NCI-H1436 treated with DMSO at 0.1 percent for 48 hours (cell line): ENCODE measurements at regions not wholly inside any gene's neighbourhood (a gene's known extent, or its start where the extent isn't known, plus 50 kb on each side); places are given as distances from the start of the nearest gene placed in this dataset.
A peak's percentile ranks its signal among the peaks of the same experiment; 100 is the strongest.

Experiments
- DNase-seq: peaks from one replicate; lab custom pipeline; 2025; lab: John Stamatoyannopoulos, UW

GRCh38 chr1:98068016-98068415 is 147.2 kb upstream of the DPYD start:
- DNase-seq = no peak

GRCh38 chr1:98066911-98067310 is 146.1 kb upstream of the DPYD start:
- DNase-seq = no peak

GRCh38 chr1:98059620-98060019 is 138.8 kb upstream of the DPYD start:
- no peak for DNase-seq

- DNase-seq = no peak
These were observed 137.8 kb upstream of the DPYD start for GRCh38 chr1:98058676-98059075.

- DNase-seq = no peak
These were observed 136.5 kb upstream of the DPYD start for GRCh38 chr1:98057236-98057910.

- no peak for DNase-seq
These were observed 135.9 kb upstream of the DPYD start for GRCh38 chr1:98056781-98057180.

GRCh38 chr1:98055457-98055856 is 134.6 kb upstream of the DPYD start:
- no peak for DNase-seq

- DNase-seq = no peak
These were observed 134.0 kb upstream of the DPYD start for GRCh38 chr1:98054786-98055185.

GRCh38 chr1:98054367-98054701 is 133.5 kb upstream of the DPYD start:
- no peak for DNase-seq

- DNase-seq = no peak
These were observed 132.9 kb upstream of the DPYD start for GRCh38 chr1:98053471-98054366.

GRCh38 chr1:98051065-98051675 is 130.3 kb upstream of the DPYD start:
- DNase-seq = no peak

GRCh38 chr1:98049370-98050135 is 128.7 kb upstream of the DPYD start:
- no peak for DNase-seq

GRCh38 chr1:98048751-98049325 is 128.0 kb upstream of the DPYD start:
- no peak for DNase-seq

GRCh38 chr1:98048244-98048643 is 127.4 kb upstream of the DPYD start:
- peak; percentile 43 for DNase-seq

GRCh38 chr1:98047171-98047570 is 126.3 kb upstream of the DPYD start:
- DNase-seq = no peak

GRCh38 chr1:98045767-98046641 is 125.2 kb upstream of the DPYD start:
- no peak for DNase-seq

- DNase-seq = no peak
These were observed 124.5 kb upstream of the DPYD start for GRCh38 chr1:98045211-98045766.

- DNase-seq = no peak
These were observed 123.9 kb upstream of the DPYD start for GRCh38 chr1:98044766-98045165.

- no peak for DNase-seq
These were observed 123.3 kb upstream of the DPYD start for GRCh38 chr1:98044071-98044697.

GRCh38 chr1:98035602-98036002 is 114.8 kb upstream of the DPYD start:
- DNase-seq = no peak
